OCI-LY3 (cell line): ENCODE measurements at regions not wholly inside any gene's neighbourhood (a gene's known extent, or its start where the extent isn't known, plus 50 kb on each side); places are given as distances from the start of the nearest gene placed in this dataset.

Experiments used
- H2AFZ ChIP-seq: fragments of 200-600, 300-600 bp; shearing (Covaris generic); 2 replicates; pipeline ENCODE4 v1.6.0; 2014; ENCODE audit warnings: antibody characterized with exemption, low read depth, low read length
- H3K27ac ChIP-seq: fragments of 200-600, 300-600 bp; sonication (generic); 2 replicates; pipeline ENCODE4 v1.5.1; 2014; ENCODE audit warnings: mild to moderate bottlenecking, low read length, moderate library complexity, mixed read lengths
- H3K27me3 ChIP-seq: fragments of 200-600, 300-600 bp; sonication (generic); 2 replicates; pipeline ENCODE4 v1.6.1; 2014; ENCODE audit warnings: low read depth, low read length, mixed read lengths
- H3K36me3 ChIP-seq: fragments of 200-600, 300-600 bp; sonication (generic); replicated peaks from 2 replicates; pipeline ENCODE3; 2014; ENCODE audit warnings: low read depth, low read length, mixed read lengths
- H3K4me1 ChIP-seq: fragments of 300-600, 200-600 bp; sonication (generic); 2 replicates; pipeline ENCODE4 v1.6.1; 2014; ENCODE audit warnings: low read length, mixed read lengths
- H3K4me2 ChIP-seq: fragments of 200-600, 300-600 bp; sonication (generic); 2 replicates; pipeline ENCODE4 v1.6.1; 2014; ENCODE audit warnings: low read length, mixed read lengths
- H3K4me3 ChIP-seq: fragments of 300-600, 200-600 bp; sonication (generic); 2 replicates; pipeline ENCODE4 v1.5.1; 2014; ENCODE audit warnings: antibody characterized with exemption, mild to moderate bottlenecking, low read length, moderate library complexity
- H3K79me2 ChIP-seq: fragments of 300-600, 200-600 bp; shearing (Covaris generic); 2 replicates; pipeline ENCODE4 v1.6.1; 2014; ENCODE audit warnings: mild to moderate bottlenecking, low read length, mixed read lengths
- H3K9ac ChIP-seq: fragments of 300-600, 200-600 bp; shearing (Covaris generic); 2 replicates; pipeline ENCODE4 v1.6.0; 2014; ENCODE audit warnings: mild to moderate bottlenecking, low read length, moderate library complexity
- H3K9me3 ChIP-seq: fragments of 200-600, 300-600 bp; shearing (Covaris generic); 2 replicates; pipeline ENCODE4 v1.6.1; 2014; ENCODE audit warnings: low read length, mixed read lengths; ENCODE audit not compliant: insufficient read depth
- H4K20me1 ChIP-seq: fragments of 200-600, 300-600 bp; sonication (generic); 2 replicates; pipeline ENCODE4 v1.6.1; 2016; ENCODE audit warnings: low read length, mixed read lengths; ENCODE audit not compliant: insufficient read depth
- EZH2phosphoT487 ChIP-seq: fragments of 200-600 bp; shearing (Covaris generic); IDR thresholded peaks from 2 replicates; pipeline ENCODE4 v1.6.1; 2018; ENCODE audit warnings: antibody characterized with exemption, mixed run types, low read depth
- TF ChIP-seq, protein P1 (sequence below): fragments of 200-600, 300-600 bp; sonication (generic); IDR thresholded peaks from 2 replicates; pipeline ENCODE4 v1.5.1; 2014; ENCODE audit warnings: antibody characterized with exemption, low read length, low read depth

GRCh38 chr4:114365591-114365990 is 233.0 kb upstream of the UGT8 start:
- TF ChIP-seq, protein P1, sequence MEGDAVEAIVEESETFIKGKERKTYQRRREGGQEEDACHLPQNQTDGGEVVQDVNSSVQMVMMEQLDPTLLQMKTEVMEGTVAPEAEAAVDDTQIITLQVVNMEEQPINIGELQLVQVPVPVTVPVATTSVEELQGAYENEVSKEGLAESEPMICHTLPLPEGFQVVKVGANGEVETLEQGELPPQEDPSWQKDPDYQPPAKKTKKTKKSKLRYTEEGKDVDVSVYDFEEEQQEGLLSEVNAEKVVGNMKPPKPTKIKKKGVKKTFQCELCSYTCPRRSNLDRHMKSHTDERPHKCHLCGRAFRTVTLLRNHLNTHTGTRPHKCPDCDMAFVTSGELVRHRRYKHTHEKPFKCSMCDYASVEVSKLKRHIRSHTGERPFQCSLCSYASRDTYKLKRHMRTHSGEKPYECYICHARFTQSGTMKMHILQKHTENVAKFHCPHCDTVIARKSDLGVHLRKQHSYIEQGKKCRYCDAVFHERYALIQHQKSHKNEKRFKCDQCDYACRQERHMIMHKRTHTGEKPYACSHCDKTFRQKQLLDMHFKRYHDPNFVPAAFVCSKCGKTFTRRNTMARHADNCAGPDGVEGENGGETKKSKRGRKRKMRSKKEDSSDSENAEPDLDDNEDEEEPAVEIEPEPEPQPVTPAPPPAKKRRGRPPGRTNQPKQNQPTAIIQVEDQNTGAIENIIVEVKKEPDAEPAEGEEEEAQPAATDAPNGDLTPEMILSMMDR: no peak
- no peak for TF ChIP-seq EZH2phosphoT487
- no peaks in the 10 kb centered on the region for H4K20me1 ChIP-seq
- no peak overlapping the region for H3K4me3 ChIP-seq
- H3K79me2 ChIP-seq: no peaks in the 10 kb centered on the region
- no peaks in the 10 kb centered on the region for H3K27me3 ChIP-seq
- H3K4me1 ChIP-seq: no peaks in the 10 kb centered on the region
- no peak overlapping the region for H3K9ac ChIP-seq
- H3K9me3 ChIP-seq: no peaks in the 10 kb centered on the region
- no peaks in the 10 kb centered on the region for H3K36me3 ChIP-seq
- H3K4me2 ChIP-seq: no peak overlapping the region
- H3K27ac ChIP-seq: no peak overlapping the region
- no peak overlapping the region for H2AFZ ChIP-seq

DNA sequence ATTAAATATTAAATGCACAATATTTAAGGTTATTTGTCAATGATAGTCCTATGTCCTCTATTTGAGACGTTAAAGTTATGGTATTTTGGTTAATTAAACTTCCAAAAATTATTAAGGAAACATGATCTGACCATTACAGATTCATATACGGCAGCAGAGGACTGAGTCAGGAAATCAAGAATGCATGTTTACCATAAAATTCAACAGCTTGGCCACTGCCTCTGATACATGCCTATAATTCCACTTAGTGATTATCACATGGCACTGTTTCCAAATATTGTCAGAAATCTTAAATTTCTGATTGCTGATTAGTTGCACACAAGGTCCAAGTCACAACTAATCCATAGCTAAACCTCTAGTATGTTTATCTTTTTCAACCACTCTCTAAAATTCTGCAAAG is 232.2 kb upstream of the UGT8 start:
- Histone ChIP-seq H3K4me2 (no peak overlapping the region), H3K9me3 (no peaks in the 10 kb centered on the region), H3K4me3 (no peak overlapping the region), H4K20me1 (no peaks in the 10 kb centered on the region), H2AFZ (no peak overlapping the region), H3K9ac (no peak overlapping the region), H3K27me3 (no peaks in the 10 kb centered on the region), H3K27ac (no peak overlapping the region), H3K4me1 (no peaks in the 10 kb centered on the region), H3K79me2 (no peaks in the 10 kb centered on the region), H3K36me3 (no peaks in the 10 kb centered on the region)
- TF ChIP-seq EZH2phosphoT487: no peak
- TF ChIP-seq, protein P1: no peak

GRCh38 chr4:114368751-114369150 is 229.9 kb upstream of the UGT8 start:
- no peaks in the 10 kb centered on the region for H4K20me1 ChIP-seq
- no peaks in the 10 kb centered on the region for H3K36me3 ChIP-seq

DNA sequence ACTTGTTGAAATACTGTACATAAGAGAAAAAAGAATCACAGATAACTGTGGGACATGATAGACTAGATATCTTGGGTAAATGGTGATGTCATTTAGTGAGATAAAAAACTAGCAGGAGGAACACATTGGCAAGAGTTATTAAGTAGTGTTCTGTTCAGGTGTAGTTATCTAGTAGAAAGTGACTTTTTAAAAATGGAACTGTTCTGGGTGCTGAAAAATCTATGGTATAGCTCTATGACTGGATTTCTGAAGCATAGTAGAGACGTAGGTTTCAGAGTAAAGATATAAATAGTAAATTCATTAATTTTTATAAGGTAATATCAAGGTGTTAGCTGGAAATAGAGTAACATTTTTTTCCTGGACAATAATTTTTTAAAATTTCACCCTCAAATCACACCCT is 225.1 kb upstream of the UGT8 start:
- Histone ChIP-seq H3K9me3 (no peaks in the 10 kb centered on the region), H3K4me3 (no peak overlapping the region), H4K20me1 (no peaks in the 10 kb centered on the region), H3K4me1 (0 out of 2 replicates have a peak, but pooled peaks cover 1% of the 10 kb centered on the region), H3K9ac (no peak overlapping the region), H3K27ac (no peak overlapping the region), H3K36me3 (no peaks in the 10 kb centered on the region), H3K4me2 (no peak overlapping the region), H3K79me2 (no peaks in the 10 kb centered on the region), H3K27me3 (no peaks in the 10 kb centered on the region), H2AFZ (no peak overlapping the region)
- no peak for TF ChIP-seq EZH2phosphoT487
- TF ChIP-seq, protein P1: no peak

More at GRCh38 chr4:114368751-114369150, 229.9 kb upstream of the UGT8 start:
- TF ChIP-seq, protein P1: no peak
- no peak for TF ChIP-seq EZH2phosphoT487
- no peaks in the 10 kb centered on the region for H3K4me1 ChIP-seq
- no peaks in the 10 kb centered on the region for H3K27me3 ChIP-seq
- no peak overlapping the region for H3K4me2 ChIP-seq
- no peak overlapping the region for H3K27ac ChIP-seq
- no peaks in the 10 kb centered on the region for H3K79me2 ChIP-seq
- no peak overlapping the region for H3K9ac ChIP-seq
- H3K4me3 ChIP-seq: no peak overlapping the region
- no peak overlapping the region for H2AFZ ChIP-seq
- no peaks in the 10 kb centered on the region for H3K9me3 ChIP-seq
